ENCODE measurements at regions not wholly inside any gene's neighbourhood (a gene's known extent, or its start where the extent isn't known, plus 50 kb on each side); places are given as distances from the start of the nearest gene placed in this dataset.

DNA sequence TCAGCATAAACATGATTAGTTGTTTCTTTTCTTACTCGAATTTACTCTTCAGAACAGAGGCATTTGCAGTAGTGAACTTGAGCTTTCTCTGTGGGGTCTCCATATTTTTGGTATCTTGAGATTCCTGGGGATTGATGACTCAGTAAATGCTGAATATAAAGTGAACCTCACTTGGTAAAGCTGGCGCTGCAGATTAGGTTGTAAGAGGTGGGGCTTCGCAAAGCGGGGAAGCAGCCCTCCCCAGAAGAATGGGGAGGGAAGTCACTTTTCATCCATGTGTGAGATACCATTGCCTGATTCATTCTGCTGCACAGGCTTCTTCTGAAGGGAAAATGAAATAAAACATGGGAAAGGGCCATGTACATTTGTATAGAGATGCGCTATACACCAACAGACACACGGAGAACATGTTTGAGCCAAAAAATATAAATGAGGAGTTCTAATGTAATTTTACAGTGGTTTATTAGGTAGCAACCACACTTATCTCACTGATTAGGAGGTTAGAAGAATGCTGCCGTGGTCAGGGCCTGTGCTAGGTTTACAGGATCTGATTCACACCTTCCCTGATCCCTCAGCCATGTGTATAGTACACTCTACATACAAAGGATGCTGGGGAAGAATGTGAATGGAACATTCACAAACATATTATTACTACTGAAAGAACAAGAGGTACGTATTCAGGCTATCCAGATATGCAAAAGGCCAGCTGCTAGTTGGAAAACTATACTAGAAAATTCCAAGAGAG is 63.5 kb downstream of the DNTTIP2 start:
- no peak for DNase-seq

GRCh38 chr1:93814795-93815340 is 64.1 kb downstream of the DNTTIP2 start:
- DNase-seq = no peak

DNA sequence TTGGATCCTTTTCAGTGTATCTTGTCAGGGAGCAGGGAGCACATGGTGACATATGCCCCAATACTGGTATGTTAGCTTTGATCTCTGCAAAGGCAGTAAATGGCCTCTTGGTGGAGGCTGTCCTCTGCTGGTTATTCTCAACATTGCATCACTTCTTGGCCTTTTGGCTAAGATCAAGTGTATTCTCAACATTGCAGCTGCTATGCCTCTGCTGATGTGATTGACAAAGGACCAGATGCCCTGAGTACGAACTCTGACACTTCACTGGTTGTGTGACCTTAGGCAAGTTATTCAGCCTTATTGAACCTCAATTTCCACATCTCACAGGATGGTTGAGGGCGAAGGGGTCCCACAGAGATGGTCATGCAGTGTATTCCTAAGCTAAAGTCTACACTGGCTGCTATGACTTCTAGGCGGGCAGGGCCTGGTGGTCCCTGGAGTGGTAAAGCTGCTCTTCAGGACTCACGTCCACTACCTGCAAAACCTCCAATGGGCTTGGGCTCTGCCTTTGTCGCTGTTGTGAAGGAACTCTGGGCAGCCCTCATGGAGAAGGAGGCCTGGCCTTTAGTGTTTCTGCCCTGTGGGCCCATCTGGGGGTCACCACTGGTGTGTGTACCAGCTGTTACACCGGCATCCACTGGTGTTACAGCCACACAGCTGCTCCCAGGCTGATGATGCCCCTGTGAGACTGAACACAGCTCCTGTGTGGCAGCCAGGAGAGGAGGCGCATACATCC is 64.8 kb downstream of the DNTTIP2 start:
- peak in 40 of 56 donors; percentile 2 to 76 (median 29) for DNase-seq

GRCh38 chr1:93813076-93813475 is 65.9 kb downstream of the DNTTIP2 start:
- DNase-seq = no peak

- no peak for DNase-seq
Measured at GRCh38 chr1:93811326-93812065, 67.5 kb downstream of the DNTTIP2 start.

DNA sequence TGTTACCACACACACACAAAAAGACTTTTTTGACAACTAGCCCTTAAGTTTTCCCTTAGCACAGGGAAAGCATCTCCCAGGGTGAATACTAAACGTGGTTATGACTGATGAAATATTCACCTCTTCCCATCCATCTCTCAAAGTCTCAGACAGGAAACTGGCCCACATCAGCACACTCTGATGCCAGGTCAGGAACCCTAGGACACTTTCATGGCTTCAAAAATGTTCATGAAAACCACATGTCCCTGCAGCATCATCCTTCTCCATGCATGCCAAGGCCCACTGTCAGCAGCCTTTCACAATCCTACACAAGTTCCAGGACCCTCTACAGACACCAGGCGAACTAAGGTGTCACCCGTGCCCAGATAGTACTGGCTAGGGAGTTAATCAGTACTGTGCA is 68.7 kb downstream of the DNTTIP2 start:
- no peak for DNase-seq

DNA sequence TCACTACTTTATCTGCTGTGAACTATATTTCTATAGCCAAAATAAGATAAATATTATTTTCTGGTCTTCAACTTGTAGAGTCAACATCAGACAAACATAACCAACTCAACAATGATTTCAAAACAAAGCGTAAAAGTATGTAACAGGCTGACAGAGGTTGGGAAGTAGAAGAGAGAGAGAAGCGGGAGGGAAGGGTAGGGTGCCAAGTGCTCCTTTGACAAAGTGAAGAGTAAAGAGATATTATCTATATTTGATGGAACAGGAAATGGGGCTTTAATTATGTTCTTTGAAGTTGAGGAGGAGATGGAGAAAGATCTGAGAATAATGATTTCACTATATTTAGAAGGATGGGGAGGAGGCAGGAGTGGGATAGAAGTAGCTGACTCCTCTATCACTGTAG is 70.1 kb downstream of the DNTTIP2 start:
- no peak for DNase-seq

DNA sequence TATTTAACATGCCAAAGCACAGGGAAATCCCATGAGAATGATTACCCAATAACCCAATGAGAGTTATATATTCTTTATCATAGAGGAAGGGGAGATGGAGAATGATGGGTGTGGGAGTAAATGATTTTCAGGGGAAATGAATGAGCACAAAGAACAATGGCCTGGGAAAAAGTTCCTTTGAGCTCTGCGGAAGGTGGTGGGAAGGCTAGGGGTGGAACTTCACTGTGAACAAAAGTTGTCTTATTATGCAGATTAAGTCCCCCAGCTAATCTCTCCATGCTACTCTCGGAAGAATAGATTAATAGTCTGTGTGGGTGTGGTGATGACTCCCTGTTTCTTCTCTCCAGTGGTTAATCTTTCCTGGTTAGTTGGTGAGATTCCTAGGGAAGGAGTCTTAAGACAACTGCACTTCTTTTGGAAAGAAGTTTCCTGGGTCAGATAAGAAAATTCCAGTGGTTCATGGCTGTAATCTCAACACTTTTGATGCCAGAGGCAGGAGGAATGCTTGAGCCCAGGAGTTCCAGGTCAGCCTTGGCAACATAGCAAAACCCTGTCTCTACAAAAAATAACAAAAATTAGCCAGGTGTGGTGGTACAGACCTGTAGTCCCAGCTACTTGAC is 71.6 kb downstream of the DNTTIP2 start:
- DNase-seq = no peak

- no peak for DNase-seq
Measured at GRCh38 chr1:93805027-93805610, 73.9 kb downstream of the DNTTIP2 start.

- DNase-seq = no peak
Measured at GRCh38 chr1:93804412-93804811, 74.6 kb downstream of the DNTTIP2 start.

- DNase-seq = no peak
Measured at GRCh38 chr1:93801471-93801870, 77.5 kb downstream of the DNTTIP2 start.

DNA sequence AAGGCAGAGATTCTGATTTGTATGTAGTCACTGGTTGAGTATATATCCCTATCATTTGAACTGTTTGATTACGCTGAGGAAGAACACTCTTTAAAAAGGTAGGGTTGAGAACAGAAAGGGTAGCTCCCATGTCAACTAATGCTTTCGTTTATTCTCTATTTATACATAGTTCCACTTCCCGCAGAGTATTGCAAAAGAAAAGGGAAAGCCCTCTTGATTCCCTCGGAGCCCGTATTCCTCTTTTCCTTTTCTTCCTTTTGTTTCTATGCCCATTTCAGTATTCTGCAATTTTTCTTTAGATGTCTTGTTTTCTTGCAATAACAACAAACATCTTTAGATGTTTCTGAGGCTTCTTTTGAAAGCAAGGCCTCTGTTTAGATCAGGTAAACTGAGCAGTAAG is 78.2 kb downstream of the DNTTIP2 start:
- DNase-seq = no peak

- no peak for DNase-seq
Measured at GRCh38 chr1:93798291-93798690, 80.7 kb downstream of the DNTTIP2 start.

GRCh38 chr1:93784538-93784937 is 94.5 kb downstream of the DNTTIP2 start:
- DNase-seq = no peak

- DNase-seq = no peak
Measured at GRCh38 chr1:93783876-93784275, 95.1 kb downstream of the DNTTIP2 start.

GRCh38 chr1:93779540-93780165 is 98.0 kb upstream of the BCAR3 start:
- DNase-seq = no peak

DNA sequence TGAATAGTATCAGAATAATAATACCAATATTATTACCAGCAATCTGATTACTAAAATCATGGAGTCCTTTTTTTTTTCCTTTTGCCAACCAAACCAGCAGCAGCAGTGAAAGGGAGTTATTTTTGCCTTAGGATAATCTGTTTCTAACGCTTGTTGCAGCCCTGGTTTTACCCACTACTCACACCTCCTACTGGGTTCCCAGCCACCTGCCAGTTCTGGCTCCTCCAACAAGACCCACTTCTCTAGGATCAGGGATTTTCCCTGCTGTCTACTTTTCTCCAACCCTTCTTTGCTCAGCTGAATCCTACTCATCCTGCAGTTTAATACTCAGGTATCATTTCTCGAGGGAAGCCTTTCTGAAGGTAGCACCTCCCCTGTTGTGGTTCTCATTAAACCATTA is 96.8 kb upstream of the BCAR3 start:
- DNase-seq = no peak

DNA sequence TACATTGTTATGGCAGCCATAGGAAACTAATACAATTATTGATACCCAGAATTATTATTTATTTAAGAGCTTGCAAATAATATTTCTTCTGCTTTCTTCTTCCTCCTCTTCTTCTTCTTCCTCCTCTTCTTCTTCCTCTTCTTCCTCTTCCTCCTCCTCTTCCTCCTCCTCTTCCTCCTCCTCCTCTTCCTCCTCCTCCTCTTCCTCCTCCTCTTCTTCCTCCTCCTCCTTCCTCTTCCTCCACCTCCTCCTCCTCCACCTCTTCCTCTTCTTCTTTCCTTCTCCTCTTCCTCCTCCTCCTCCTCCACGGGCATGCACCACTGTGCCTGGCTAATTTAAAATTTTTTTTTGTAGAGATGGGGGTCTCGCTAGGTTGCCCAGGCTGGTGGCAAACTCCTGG is 95.6 kb upstream of the BCAR3 start:
- no peak for DNase-seq

- no peak for DNase-seq
Measured at GRCh38 chr1:93776728-93777127, 95.1 kb upstream of the BCAR3 start.

DNA sequence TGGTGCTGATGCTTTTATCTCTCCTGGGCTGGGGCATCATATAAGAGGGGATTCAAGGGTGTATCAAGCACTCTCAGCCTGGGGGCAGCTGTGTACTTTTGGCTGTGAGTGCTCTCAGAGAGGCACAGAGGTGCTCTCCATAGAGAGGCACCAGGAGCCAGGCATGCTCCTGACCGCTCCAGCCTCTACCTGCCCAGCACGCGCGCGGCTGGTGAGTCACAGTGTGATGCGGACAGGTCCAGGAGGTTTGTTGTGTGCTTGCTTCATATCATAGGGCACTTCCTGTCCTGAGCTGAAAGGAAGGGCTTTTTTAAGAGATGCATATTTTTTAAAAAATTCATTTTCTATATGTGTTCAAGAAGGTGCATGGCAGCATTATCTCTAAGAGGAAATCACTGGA is 93.6 kb upstream of the BCAR3 start:
- DNase-seq = no peak

DNA sequence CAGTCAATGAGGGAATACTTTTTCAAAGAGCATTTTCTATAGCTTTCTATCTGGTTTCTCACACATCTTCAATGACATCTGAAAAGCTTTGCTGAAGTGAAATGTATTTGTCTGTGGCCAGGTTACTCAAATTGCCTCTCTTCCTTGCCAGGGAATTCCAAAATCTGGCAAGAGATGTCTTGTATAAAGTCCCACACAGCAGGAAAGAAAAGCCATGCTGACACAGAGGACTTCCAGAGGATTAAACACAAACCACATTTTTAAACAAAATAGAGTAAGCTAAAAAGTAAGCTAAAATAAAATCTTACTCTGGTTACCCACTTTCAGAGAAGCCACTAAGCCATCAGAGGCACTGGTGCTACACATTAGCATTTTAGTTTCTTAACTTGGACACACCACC is 93.1 kb upstream of the BCAR3 start:
- DNase-seq = no peak

Data from nucleus accumbens (tissue), 56 donors.